ENCODE measurements at regions not wholly inside any gene's neighbourhood (a gene's known extent, or its start where the extent isn't known, plus 50 kb on each side); places are given as distances from the start of the nearest gene placed in this dataset.
"Not testable (repeated sequence)": the region's sequence is repeated elsewhere in the genome, so short reads cannot be mapped to it uniquely, and the experiment has no call there.

DNA sequence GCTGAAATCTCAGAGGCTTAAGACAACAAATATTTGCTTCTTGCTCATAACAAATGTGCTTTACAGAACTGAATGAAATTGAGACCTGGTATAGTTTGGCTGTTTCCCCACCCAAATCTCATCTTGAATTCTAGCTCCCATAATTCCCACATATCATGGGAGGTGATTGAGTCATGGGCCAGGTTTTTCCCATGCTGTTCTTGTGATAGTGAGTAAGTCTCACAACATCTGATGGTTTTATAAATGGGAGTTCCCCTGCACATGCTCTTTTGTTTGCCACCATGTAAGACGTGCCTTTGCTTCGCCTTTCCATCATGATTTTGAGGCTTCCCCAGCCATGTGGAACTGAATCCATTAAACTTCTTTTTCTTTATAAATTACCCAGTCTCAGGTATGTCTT is 221.1 kb upstream of the DIPK2B start:
- Histone ChIP-seq H3K27ac (no peak overlapping the region), H3K4me1 (no peaks in the 10 kb centered on the region), H3K36me3 (no peaks in the 10 kb centered on the region), H3K9me3 (no peaks in the 10 kb centered on the region), H3K4me3 (no peak overlapping the region), H3K27me3 (peaks cover 0 to 9% (median 1%) of the 10 kb centered on the region in 4 donors)
- ATAC-seq = no peak
- FAIRE-seq = no peak
- intact Hi-C loops (cut with DNase I) = no loop called here
- WGBS, 2 donors = 56 to 65% methylated on average over 2 of the region's 2 CpGs
- TF ChIP-seq, protein P1, sequence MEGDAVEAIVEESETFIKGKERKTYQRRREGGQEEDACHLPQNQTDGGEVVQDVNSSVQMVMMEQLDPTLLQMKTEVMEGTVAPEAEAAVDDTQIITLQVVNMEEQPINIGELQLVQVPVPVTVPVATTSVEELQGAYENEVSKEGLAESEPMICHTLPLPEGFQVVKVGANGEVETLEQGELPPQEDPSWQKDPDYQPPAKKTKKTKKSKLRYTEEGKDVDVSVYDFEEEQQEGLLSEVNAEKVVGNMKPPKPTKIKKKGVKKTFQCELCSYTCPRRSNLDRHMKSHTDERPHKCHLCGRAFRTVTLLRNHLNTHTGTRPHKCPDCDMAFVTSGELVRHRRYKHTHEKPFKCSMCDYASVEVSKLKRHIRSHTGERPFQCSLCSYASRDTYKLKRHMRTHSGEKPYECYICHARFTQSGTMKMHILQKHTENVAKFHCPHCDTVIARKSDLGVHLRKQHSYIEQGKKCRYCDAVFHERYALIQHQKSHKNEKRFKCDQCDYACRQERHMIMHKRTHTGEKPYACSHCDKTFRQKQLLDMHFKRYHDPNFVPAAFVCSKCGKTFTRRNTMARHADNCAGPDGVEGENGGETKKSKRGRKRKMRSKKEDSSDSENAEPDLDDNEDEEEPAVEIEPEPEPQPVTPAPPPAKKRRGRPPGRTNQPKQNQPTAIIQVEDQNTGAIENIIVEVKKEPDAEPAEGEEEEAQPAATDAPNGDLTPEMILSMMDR (IDR thresholded peaks at IDR 0.05) = no peak
- DNase-seq = no peak

DNA sequence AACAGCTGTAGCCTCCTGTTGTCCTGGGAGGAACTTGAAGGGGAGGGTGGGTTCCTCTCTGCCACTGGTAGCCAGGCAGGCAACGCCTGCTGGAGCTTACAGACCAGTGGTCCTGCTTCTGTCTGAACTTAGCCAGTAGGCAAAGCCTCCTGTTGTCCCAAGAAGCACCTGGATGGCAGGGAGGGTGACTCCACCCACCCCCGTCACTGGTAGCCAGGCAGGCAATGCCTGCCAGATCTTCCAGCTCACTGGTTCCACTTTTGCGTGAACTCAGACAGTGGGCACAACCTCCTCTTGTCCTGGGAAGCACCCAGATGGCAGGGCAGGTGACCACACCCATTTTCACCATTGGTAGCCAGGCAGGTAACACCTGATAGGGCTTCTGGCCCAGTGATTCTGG is 203.5 kb upstream of the DIPK2B start:
- Histone ChIP-seq H3K27ac (no peak overlapping the region), H3K36me3 (no peaks in the 10 kb centered on the region), H3K27me3 (peaks cover 0 to 7% (median 0%) of the 10 kb centered on the region in 4 donors), H3K4me1 (no peaks in the 10 kb centered on the region), H3K4me3 (no peak overlapping the region), H3K9me3 (no peaks in the 10 kb centered on the region)
- TF ChIP-seq, protein P1 (IDR thresholded peaks at IDR 0.05) = no peak
- DNase-seq (peak in 3 of 6 donors; percentile 12 to 33 (median 30)), ATAC-seq (peak in 1 of 4 donors; percentile 28), FAIRE-seq (no peak)
- intact Hi-C loops (cut with DNase I) = no loop called here
- 60 to 64% methylated on average over 3 of the region's 3 CpGs for WGBS, 2 donors

DNA sequence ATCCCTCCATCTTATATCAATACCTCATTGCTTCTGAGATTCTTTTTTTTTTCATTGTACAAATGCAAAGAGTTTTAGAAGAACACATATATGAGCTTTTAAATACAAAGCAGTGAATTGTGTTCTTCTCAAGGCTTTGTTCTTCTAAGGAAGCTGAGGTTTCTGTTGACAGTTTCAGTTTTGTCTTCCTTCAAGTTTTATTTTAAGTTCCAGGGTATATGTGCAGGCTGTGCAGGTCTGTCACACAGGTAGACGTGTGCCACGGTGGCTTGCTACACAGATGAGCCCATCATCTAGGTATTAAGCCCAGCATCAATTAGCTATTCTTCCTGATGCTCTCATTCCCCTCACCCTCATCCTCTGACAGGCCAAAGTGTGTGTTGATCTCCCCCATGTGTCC is 201.2 kb upstream of the DIPK2B start:
- no peak for DNase-seq
- H3K4me1 ChIP-seq = no peaks in the 10 kb centered on the region
- H3K4me3 ChIP-seq = no peak overlapping the region
- peaks cover 0 to 7% (median 0%) of the 10 kb centered on the region in 4 donors for H3K27me3 ChIP-seq
- TF ChIP-seq, protein P1 (IDR thresholded peaks at IDR 0.05) = no peak
- no peaks in the 10 kb centered on the region for H3K36me3 ChIP-seq
- H3K27ac ChIP-seq = no peak overlapping the region
- intact Hi-C loops (cut with DNase I) = no loop called here
- no peak for FAIRE-seq
- H3K9me3 ChIP-seq = no peaks in the 10 kb centered on the region
- 41 to 75% methylated on average over 2 of the region's 2 CpGs for WGBS, 2 donors
- ATAC-seq = no peak

DNA sequence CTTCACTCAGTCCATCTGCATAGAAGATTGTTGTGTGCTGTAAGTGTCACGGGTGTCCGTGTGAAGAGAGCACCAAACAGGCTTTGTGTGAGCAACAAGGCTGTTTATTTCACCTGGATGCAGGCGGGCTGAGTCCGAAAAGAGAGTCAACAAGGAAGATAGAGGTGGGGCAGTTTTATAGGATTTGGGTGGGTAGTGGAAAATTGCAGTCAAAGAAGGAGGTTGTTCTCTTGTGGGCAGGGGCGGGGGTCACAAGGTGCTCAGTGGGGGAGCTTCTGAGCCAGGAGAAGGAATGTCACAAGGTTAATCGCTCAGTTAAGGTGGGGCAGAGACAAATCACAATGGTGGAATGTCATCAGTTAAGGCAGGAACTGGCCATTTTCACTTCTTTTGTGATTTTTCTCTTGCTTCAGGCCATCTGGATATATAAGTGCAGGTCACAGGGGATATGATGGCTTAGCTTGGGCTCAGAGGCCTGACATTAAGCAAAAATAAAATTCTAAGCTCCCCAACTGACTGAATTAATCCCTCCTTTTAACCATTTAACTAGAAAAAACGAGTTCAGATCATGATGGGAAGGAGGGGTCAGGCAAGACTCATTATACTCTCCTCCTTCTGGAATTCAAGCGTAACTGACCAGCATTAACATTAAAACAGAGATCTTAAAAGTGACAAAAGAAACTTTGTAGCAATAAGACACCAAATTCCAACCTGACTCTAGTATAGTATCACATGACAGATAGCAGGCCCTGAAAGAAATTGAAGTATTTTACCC is 200.5 kb upstream of the DIPK2B start:
- H3K27ac ChIP-seq; H3K4me3 ChIP-seq; H3K9me3 ChIP-seq; H3K27me3 ChIP-seq; H3K36me3 ChIP-seq; FAIRE-seq; DNase-seq; H3K4me1 ChIP-seq; intact Hi-C loops (cut with DNase I); ATAC-seq: not testable (repeated sequence)
- WGBS, 2 donors = 51 to 61% methylated on average over 8 of the region's 8 CpGs

DNA sequence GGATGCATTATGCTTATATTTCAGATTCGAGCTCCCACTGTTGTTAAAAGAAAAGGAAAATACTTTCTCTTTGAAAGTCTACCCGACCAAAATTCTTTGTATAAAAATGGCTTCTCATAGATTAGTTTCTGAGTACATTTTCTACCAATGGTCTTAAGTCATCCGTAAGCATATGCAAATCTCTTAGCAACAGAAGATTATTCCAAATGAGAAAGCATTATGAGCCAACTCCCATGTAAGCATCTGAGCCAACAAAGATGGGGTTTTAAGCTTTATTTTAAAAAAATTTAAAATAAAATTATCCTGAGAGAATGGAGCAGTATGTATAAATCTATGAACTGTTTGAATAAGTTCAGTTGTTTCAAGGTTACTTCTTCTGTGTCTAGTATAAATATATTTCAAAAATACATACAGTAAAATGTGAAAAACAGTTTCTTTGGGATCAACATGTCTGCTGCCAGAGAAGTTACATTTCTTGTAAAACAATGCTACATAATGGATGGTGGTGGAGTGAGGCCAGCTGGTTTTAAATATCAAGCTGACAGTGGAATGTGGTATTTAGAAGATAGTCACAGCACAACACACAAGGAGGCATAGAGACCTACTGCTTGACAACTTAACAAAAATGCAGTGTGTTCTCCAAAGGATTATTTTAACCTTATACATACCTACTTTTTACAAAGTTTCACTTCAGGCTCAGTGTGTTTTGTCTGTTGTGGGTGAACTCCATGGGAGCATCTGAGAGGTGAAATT is 199.5 kb upstream of the DIPK2B start:
- intact Hi-C loops (cut with DNase I) = no loop called here
- Histone ChIP-seq H3K9me3 (no peaks in the 10 kb centered on the region), H3K4me1 (no peaks in the 10 kb centered on the region), H3K36me3 (no peaks in the 10 kb centered on the region), H3K27me3 (peaks cover 0 to 7% (median 0%) of the 10 kb centered on the region in 4 donors), H3K4me3 (no peak overlapping the region), H3K27ac (no peak overlapping the region)
- no peak for DNase-seq
- peak; percentile 37 for FAIRE-seq
- TF ChIP-seq, protein P1 (IDR thresholded peaks at IDR 0.05) = no peak
- ATAC-seq = no peak
- 48 to 52% methylated on average over 3 of the region's 3 CpGs for WGBS, 2 donors
